Thoracic aorta (tissue), 2 donors: ENCODE measurements at regions not wholly inside any gene's neighbourhood (a gene's known extent, or its start where the extent isn't known, plus 50 kb on each side); places are given as distances from the start of the nearest gene placed in this dataset.

Experiments
- ATAC-seq: fragments of 150-250 bp; one replicate; pipeline ENCODE4 v1.8.0; 2017; ENCODE audit warnings: low read depth; ENCODE audit not compliant: insufficient number of reproducible peaks, low FRiP score
- DNase-seq: peaks from one replicate; pipeline ENCODE4 v3.0.0-alpha.2; 2020; ENCODE audit warnings: low spot score
- H3K27ac ChIP-seq, 2 donors: fragments of 200-600 bp; sonication (generic); 1 replicate in 1 of 2; 2 replicates in 1 of 2; pipeline ENCODE4 v1.5.1; 2016; ENCODE audit warnings: mild to moderate bottlenecking in 2 of 2, moderate library complexity in 2 of 2
- H3K27me3 ChIP-seq: fragments of 200-600 bp; sonication (generic); replicated peaks from 2 replicates; pipeline ENCODE4 v1.6.0; 2016; ENCODE audit warnings: mild to moderate bottlenecking; ENCODE audit not compliant: insufficient read depth
- H3K36me3 ChIP-seq: fragments of 200-600 bp; sonication (generic); one replicate; pipeline ENCODE4 v1.5.1; 2016
- H3K4me1 ChIP-seq, 2 donors: fragments of 200-600 bp; sonication (generic); 1 replicate in 1 of 2; 2 replicates in 1 of 2; pipeline versions ENCODE4 v1.5.1 to v1.6.0; 2016; ENCODE audit warnings: low read depth in 2 of 2, mild to moderate bottlenecking in 1 of 2; ENCODE audit not compliant: control insufficient read depth in 1 of 2
- H3K4me3 ChIP-seq: fragments of 200-600 bp; sonication (generic); 2 replicates; pipeline ENCODE4 v1.5.1; 2016; ENCODE audit warnings: mild to moderate bottlenecking
- H3K9me3 ChIP-seq: fragments of 200-600 bp; sonication (generic); 2 replicates; pipeline ENCODE4 v1.5.1; 2016
- TF ChIP-seq, protein P1 (sequence below): fragments of 200-600 bp; sonication (generic); IDR thresholded peaks from one replicate; pipeline ENCODE4 v1.5.1; 2019; ENCODE audit warnings: antibody characterized with exemption

DNA sequence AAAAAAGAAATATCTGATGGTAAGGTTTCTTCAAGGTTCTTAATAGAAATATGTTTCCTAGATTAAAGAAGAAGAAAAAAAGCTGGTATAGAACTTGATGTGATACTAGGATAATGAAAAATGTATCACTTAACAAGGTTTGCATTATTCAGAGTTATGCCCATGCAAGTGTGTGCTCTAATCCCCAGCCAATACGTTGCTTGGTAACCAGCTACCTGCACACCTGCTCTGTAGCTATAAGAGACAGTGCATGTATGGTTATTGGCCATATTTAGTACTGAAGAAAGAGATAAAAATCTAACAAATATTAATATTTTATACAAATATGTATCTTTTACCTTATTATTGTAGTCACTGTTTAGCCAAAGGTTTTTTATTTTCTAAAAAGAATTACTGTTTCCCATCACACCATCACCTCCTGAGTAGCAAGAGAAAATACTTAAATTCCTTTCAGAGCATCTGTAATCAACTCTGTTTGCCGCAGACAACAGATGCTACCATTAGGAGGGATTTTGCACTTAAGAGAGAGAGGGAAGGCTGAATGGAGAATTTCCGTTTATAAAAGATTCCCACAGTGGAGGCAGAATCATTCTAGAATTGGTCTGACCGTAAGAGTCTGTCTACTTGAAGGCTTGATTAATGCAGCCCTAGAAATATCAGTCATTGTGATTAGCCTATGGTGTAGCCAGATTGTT, 115.6 kb downstream of the NEDD1 start:
- TF ChIP-seq, protein P1, sequence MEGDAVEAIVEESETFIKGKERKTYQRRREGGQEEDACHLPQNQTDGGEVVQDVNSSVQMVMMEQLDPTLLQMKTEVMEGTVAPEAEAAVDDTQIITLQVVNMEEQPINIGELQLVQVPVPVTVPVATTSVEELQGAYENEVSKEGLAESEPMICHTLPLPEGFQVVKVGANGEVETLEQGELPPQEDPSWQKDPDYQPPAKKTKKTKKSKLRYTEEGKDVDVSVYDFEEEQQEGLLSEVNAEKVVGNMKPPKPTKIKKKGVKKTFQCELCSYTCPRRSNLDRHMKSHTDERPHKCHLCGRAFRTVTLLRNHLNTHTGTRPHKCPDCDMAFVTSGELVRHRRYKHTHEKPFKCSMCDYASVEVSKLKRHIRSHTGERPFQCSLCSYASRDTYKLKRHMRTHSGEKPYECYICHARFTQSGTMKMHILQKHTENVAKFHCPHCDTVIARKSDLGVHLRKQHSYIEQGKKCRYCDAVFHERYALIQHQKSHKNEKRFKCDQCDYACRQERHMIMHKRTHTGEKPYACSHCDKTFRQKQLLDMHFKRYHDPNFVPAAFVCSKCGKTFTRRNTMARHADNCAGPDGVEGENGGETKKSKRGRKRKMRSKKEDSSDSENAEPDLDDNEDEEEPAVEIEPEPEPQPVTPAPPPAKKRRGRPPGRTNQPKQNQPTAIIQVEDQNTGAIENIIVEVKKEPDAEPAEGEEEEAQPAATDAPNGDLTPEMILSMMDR, result no peak
- ATAC-seq, result no peak

DNA sequence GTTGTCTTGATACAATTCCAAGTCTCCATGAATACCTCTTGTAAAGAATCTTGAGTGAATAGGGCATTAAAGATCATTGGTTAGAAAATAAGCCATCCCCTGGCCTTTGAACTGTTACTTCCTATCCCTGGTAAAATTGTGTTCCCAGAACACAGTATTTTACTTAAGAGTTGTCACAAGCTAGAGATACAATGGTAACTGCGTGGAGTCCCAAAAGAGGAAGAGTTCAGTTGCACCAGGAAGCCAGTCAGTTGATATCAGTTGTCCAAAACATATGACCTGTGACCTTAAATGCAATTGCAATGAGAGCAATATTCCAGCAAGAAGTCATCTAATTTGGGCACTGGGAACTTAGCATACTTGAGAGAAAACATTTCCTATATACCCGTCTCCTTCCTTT, 117.3 kb downstream of the NEDD1 start:
- H3K27me3 ChIP-seq, result no peaks in the 10 kb centered on the region
- TF ChIP-seq, protein P1, result no peak
- ATAC-seq (no peak), DNase-seq (no peak)
- H3K4me1 ChIP-seq, result no peaks in the 10 kb centered on the region
- H3K36me3 ChIP-seq, result no peaks in the 10 kb centered on the region
- H3K9me3 ChIP-seq, result no peaks in the 10 kb centered on the region
- no peak overlapping the region for H3K27ac ChIP-seq
- no peak overlapping the region for H3K4me3 ChIP-seq

More for the DNA sequence above, 115.6 kb downstream of the NEDD1 start:
- no peak for DNase-seq
- Histone ChIP-seq H3K36me3 (no peaks in the 10 kb centered on the region), H3K4me3 (no peak overlapping the region), H3K4me1 (no peaks in the 10 kb centered on the region), H3K9me3 (no peaks in the 10 kb centered on the region), H3K27ac (no peak overlapping the region), H3K27me3 (no peaks in the 10 kb centered on the region)

DNA sequence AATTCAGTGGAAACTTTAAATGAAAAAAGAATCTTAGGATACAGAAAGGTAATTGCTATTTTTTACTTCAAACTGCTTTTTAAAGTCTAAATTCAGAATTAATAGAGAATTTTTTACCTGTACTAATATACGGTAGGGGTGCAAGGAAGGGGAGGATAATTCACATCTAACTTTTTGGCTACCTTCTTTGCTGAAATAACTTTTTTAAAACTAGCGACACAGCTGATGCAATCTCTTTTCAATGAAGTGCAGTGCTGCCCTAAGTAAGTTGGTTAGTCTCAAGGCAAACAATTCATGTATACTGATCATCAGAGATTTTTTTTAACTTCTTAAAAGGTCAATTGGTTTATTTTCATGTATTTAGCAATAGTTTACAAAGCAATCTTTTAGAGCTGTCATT, 119.8 kb downstream of the NEDD1 start:
- Histone ChIP-seq H3K4me3 (no peak overlapping the region), H3K27ac (no peak overlapping the region), H3K27me3 (no peaks in the 10 kb centered on the region), H3K4me1 (no peaks in the 10 kb centered on the region), H3K36me3 (no peaks in the 10 kb centered on the region), H3K9me3 (no peaks in the 10 kb centered on the region)
- no peak for ATAC-seq
- TF ChIP-seq, protein P1, result no peak
- DNase-seq, result no peak

DNA sequence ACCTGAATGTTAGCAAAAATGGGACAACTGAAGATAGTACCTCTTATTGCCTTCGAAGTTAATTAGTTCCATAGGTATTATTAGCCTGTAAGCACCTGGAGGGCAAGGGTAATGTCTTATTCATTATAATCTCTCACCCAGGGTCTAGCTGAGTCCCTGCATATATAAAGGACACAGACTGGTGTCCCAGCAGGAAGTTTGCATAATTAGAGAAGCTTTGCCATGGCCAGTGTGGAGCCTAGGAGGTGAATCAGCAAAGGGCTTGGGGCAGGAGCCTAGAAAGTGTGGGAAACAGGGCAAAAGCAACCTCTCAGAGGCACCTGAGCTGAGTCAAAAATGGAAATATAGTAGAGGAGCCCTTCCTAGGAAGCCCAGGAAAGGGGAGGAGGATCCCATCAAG, 120.4 kb downstream of the NEDD1 start:
- Histone ChIP-seq H3K9me3 (no peaks in the 10 kb centered on the region), H3K4me1 (no peaks in the 10 kb centered on the region), H3K36me3 (no peaks in the 10 kb centered on the region), H3K27me3 (no peaks in the 10 kb centered on the region), H3K4me3 (no peak overlapping the region), H3K27ac (no peak overlapping the region)
- no peak for DNase-seq
- no peak for ATAC-seq
- TF ChIP-seq, protein P1, result no peak

DNA sequence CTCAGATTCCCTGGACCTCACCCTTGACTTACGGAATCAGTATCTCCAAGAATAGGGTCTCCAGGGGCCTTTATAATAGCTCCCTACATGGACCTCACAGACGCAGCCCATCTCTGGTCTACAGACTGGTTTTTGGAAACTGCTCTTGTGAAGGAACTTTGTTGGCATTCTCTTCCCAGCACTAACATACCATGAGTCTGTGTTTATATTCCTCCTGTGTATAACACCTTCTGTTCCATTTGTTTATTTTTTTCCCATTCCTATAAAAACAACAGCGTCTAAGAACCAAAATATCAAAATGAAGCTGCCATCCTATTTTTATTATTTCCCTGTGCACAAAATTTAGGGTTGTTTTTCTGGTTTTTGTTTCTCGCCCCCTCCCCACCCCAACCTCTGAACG, 131.1 kb downstream of the NEDD1 start:
- Histone ChIP-seq H3K9me3 (no peaks in the 10 kb centered on the region), H3K4me1 (peaks cover 0 to 11% of the 10 kb centered on the region in 2 donors), H3K4me3 (no peak overlapping the region), H3K27ac (no peak overlapping the region), H3K36me3 (no peaks in the 10 kb centered on the region), H3K27me3 (no peaks in the 10 kb centered on the region)
- DNase-seq, result no peak
- TF ChIP-seq, protein P1, result no peak
- no peak for ATAC-seq
